Neural cell (in vitro differentiated cells): ENCODE measurements at regions not wholly inside any gene's neighbourhood (a gene's known extent, or its start where the extent isn't known, plus 50 kb on each side); places are given as distances from the start of the nearest gene placed in this dataset.

Experiments used
- CTCF ChIP-seq: fragments of 450-650 bp; IDR thresholded peaks from 2 replicates; pipeline ENCODE4 v1.5.1; 2014; ENCODE audit warnings: antibody characterized with exemption, mild to moderate bottlenecking, moderate library complexity; ENCODE audit not compliant: poor library complexity, severe bottlenecking
- EP300 ChIP-seq: fragments of 450-650 bp; conservative IDR thresholded peaks from 2 replicates; pipeline ENCODE4 v1.6.1; 2014; ENCODE audit warnings: antibody characterized with exemption, mild to moderate bottlenecking, moderate library complexity; ENCODE audit not compliant: poor library complexity, severe bottlenecking
- EZH2 ChIP-seq: fragments of 200-600, 300-800 bp; shearing (Covaris generic), sonication (generic); IDR thresholded peaks from 2 replicates; pipeline ENCODE4 v1.6.1; 2014; ENCODE audit warnings: antibody characterized with exemption, low read length, borderline replicate concordance, mild to moderate bottlenecking; ENCODE audit not compliant: insufficient read depth, poor library complexity, severe bottlenecking
- POLR2AphosphoS5 ChIP-seq: IDR thresholded peaks from 2 replicates; pipeline ENCODE4 v1.6.1; 2012
- RAD21 ChIP-seq: fragments of 450-650 bp; conservative IDR thresholded peaks from 2 replicates; pipeline ENCODE4 v1.6.1; 2014; ENCODE audit warnings: antibody characterized with exemption, mild to moderate bottlenecking, moderate library complexity
- REST ChIP-seq: IDR thresholded peaks from 2 replicates; pipeline ENCODE4 v1.6.1; 2012; ENCODE audit warnings: borderline replicate concordance
- SMC3 ChIP-seq: fragments of 450-650 bp; conservative IDR thresholded peaks from 2 replicates; pipeline ENCODE4 v1.6.1; 2014; ENCODE audit warnings: antibody characterized with exemption, mild to moderate bottlenecking, moderate library complexity; ENCODE audit not compliant: poor library complexity
- TAF1 ChIP-seq: IDR thresholded peaks from 2 replicates; pipeline ENCODE4 v1.6.1; 2012; ENCODE audit warnings: low read depth

- no peak for TF ChIP-seq EP300
- TF ChIP-seq REST, result no peak
- no peak for TF ChIP-seq CTCF
- no peak for TF ChIP-seq EZH2
- TF ChIP-seq POLR2AphosphoS5, result no peak
- no peak for TF ChIP-seq RAD21
- no peak for TF ChIP-seq SMC3
- no peak for TF ChIP-seq TAF1
Measured at GRCh38 chr14:53273671-53274072, 120.5 kb upstream of the DDHD1 start.
